Adipocyte (in vitro differentiated cells): ENCODE measurements at regions not wholly inside any gene's neighbourhood (a gene's known extent, or its start where the extent isn't known, plus 50 kb on each side); places are given as distances from the start of the nearest gene placed in this dataset.

Experiments
- DNase-seq: peaks from one replicate; pipeline ENCODE4 v3.0.0-alpha.2; 2015; ENCODE audit warnings: low read depth
- H3K27me3 ChIP-seq: replicated peaks from 2 replicates; pipeline ENCODE4 v1.7.0; 2013; ENCODE audit warnings: mild to moderate bottlenecking, low read length, moderate library complexity; ENCODE audit not compliant: control insufficient read depth, insufficient read depth
- H3K36me3 ChIP-seq: 2 replicates; pipeline ENCODE4 v1.7.0; 2013; ENCODE audit warnings: low read length, mild to moderate bottlenecking, moderate library complexity; ENCODE audit not compliant: control insufficient read depth, insufficient read depth, severe bottlenecking
- H3K4me1 ChIP-seq: 2 replicates; pipeline ENCODE4 v1.7.0; 2013; ENCODE audit warnings: mild to moderate bottlenecking, low read length, moderate library complexity; ENCODE audit not compliant: control insufficient read depth, insufficient read depth
- H3K4me3 ChIP-seq: 2 replicates; pipeline ENCODE4 v1.7.0; 2013; ENCODE audit warnings: mild to moderate bottlenecking, low read length, moderate library complexity
- H3K9ac ChIP-seq: 2 replicates; pipeline ENCODE4 v1.7.0; 2013; ENCODE audit warnings: mild to moderate bottlenecking, low read length, moderate library complexity
- H3K9me3 ChIP-seq: 2 replicates; pipeline ENCODE4 v1.7.0; 2013; ENCODE audit warnings: mild to moderate bottlenecking, low read length, moderate library complexity; ENCODE audit not compliant: control insufficient read depth

DNA sequence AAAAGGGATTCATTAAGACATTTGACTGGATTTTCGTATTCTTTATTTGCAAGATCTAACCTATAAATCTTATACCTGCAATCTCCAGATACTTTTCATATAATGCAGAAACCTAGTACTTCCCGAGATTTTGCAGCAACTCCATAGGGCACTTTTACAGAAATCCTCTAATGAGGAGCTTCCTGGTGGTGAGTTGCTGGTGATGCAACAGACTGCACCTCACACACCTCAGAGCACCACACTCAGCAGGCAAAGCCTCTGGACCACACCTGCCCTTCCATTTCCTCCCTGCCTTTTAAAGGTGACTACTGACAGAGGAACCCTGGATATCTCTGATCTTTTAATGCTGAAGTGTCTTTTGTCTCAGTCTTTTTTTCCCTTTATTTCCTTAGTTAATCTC is 289.4 kb downstream of the TRAM1L1 start:
- Histone ChIP-seq H3K4me3 (no peak overlapping the region), H3K27me3 (no peaks in the 10 kb centered on the region), H3K9me3 (no peaks in the 10 kb centered on the region), H3K4me1 (no peaks in the 10 kb centered on the region), H3K9ac (no peak overlapping the region), H3K36me3 (no peaks in the 10 kb centered on the region)
- no peak for DNase-seq

GRCh38 chr4:116788723-116789122 is 296.7 kb downstream of the TRAM1L1 start:
- Histone ChIP-seq H3K4me1 (no peaks in the 10 kb centered on the region), H3K27me3 (no peaks in the 10 kb centered on the region), H3K9me3 (no peaks in the 10 kb centered on the region)

GRCh38 chr4:116755051-116755450 is 330.3 kb downstream of the TRAM1L1 start:
- no peaks in the 10 kb centered on the region for H3K4me1 ChIP-seq

More at GRCh38 chr4:116788723-116789122, 296.7 kb downstream of the TRAM1L1 start:
- no peak for DNase-seq
- no peak overlapping the region for H3K4me3 ChIP-seq
- H3K9ac ChIP-seq: no peak overlapping the region
- no peaks in the 10 kb centered on the region for H3K36me3 ChIP-seq

DNA sequence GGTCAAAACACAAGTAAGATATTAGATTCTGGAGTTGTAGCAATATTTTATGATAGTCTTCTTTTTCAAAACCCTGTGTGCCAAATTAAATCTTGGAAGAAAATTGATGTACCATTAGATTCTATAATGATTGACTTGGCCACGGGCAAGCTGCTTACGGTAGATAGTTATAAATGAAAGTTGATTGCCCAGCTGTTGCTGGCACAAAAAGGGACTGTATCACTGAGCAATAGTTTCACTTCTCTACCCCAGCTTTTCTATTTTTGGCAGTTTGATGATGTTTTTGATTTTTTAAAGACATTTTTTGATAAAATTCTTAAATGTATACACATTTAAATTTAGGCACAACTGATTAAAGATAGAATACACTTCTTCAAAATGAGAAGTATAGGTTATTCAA is 333.3 kb downstream of the TRAM1L1 start:
- H3K27me3 ChIP-seq: no peaks in the 10 kb centered on the region
- DNase-seq: no peak
- no peaks in the 10 kb centered on the region for H3K36me3 ChIP-seq
- H3K4me1 ChIP-seq: no peaks in the 10 kb centered on the region
- no peak overlapping the region for H3K4me3 ChIP-seq
- H3K9ac ChIP-seq: no peak overlapping the region
- no peaks in the 10 kb centered on the region for H3K9me3 ChIP-seq

More at GRCh38 chr4:116755051-116755450, 330.3 kb downstream of the TRAM1L1 start:
- no peaks in the 10 kb centered on the region for H3K27me3 ChIP-seq
- no peak overlapping the region for H3K9ac ChIP-seq
- DNase-seq: no peak
- H3K9me3 ChIP-seq: no peaks in the 10 kb centered on the region
- no peaks in the 10 kb centered on the region for H3K36me3 ChIP-seq
- H3K4me3 ChIP-seq: no peak overlapping the region

GRCh38 chr4:116736756-116737155 is 348.6 kb downstream of the TRAM1L1 start:
- no peak for DNase-seq
- no peaks in the 10 kb centered on the region for H3K9me3 ChIP-seq
- H3K4me1 ChIP-seq: no peaks in the 10 kb centered on the region
- H3K27me3 ChIP-seq: no peaks in the 10 kb centered on the region
- H3K4me3 ChIP-seq: no peak overlapping the region
- no peak overlapping the region for H3K9ac ChIP-seq
- H3K36me3 ChIP-seq: no peaks in the 10 kb centered on the region

DNA sequence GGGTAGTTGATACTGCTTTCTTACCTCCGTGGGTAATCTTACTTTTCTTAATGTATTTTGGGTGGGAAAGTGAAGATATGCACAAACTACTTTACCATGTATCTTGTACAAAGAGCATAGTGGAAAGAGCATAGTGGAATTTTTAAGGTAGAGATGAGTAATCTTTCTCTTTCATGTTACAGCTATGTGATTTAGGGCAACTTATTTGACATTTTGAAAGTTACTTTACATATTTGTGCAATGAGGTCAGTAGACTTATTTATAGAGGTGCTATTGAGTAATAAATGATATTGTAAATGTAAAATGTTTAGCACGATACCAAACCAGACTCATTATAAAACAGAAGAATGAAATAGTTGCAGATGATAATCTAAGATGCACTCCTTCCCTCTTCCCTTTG is 351.2 kb downstream of the TRAM1L1 start:
- H3K27me3 ChIP-seq: no peaks in the 10 kb centered on the region
- no peak overlapping the region for H3K4me3 ChIP-seq
- no peaks in the 10 kb centered on the region for H3K4me1 ChIP-seq
- no peak for DNase-seq
- H3K9me3 ChIP-seq: no peaks in the 10 kb centered on the region
- H3K9ac ChIP-seq: no peak overlapping the region
- H3K36me3 ChIP-seq: no peaks in the 10 kb centered on the region

- H3K4me1 ChIP-seq: no peaks in the 10 kb centered on the region
- H3K9me3 ChIP-seq: no peaks in the 10 kb centered on the region
- no peak overlapping the region for H3K4me3 ChIP-seq
- H3K36me3 ChIP-seq: no peaks in the 10 kb centered on the region
- DNase-seq: no peak
- no peaks in the 10 kb centered on the region for H3K27me3 ChIP-seq
- no peak overlapping the region for H3K9ac ChIP-seq
Observed at GRCh38 chr4:116733370-116733769, 352.0 kb downstream of the TRAM1L1 start.

DNA sequence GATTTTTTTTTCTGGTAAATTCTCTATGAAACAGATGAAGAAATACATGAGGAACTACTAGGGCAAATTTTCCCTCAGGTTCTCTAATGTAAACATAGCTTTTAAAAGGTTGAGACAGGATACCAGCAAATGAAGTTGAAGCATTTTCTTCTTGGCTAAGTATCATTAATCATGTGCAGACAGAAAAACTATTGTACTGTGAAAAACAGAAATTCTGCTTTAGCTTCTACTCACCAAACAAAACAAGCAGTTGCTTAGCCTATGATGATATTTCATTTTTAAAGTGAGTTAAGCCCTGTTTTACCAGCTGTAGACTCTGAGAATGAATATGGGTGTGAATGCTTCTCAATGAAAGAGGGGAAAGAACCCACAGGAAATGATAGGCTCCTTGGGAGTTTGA is 358.9 kb downstream of the TRAM1L1 start:
- Histone ChIP-seq H3K4me3 (no peak overlapping the region), H3K4me1 (no peaks in the 10 kb centered on the region), H3K36me3 (no peaks in the 10 kb centered on the region), H3K9me3 (no peaks in the 10 kb centered on the region), H3K9ac (no peak overlapping the region), H3K27me3 (no peaks in the 10 kb centered on the region)
- no peak for DNase-seq

DNA sequence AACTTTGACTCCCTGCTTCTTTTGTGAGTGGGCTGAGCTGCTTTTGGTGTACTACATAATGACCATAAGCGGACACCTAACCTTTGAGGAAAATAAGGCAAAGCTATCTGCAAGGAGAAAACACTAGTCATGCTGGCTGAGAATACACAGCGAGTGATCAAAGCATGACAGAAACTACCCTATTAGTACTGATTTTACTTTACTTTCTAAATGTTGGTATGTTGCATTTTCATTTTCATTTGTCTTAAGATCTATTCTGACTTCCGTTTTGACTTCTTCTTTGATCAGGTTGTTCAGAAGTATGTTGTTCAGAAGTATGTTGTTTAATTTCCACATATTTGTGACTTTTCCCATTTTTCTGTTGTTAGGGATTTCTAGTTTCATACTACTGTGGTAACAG is 361.1 kb downstream of the TRAM1L1 start:
- Histone ChIP-seq H3K9ac (no peak overlapping the region), H3K4me1 (no peaks in the 10 kb centered on the region), H3K4me3 (no peak overlapping the region), H3K27me3 (no peaks in the 10 kb centered on the region), H3K36me3 (no peaks in the 10 kb centered on the region), H3K9me3 (no peaks in the 10 kb centered on the region)
- no peak for DNase-seq

DNA sequence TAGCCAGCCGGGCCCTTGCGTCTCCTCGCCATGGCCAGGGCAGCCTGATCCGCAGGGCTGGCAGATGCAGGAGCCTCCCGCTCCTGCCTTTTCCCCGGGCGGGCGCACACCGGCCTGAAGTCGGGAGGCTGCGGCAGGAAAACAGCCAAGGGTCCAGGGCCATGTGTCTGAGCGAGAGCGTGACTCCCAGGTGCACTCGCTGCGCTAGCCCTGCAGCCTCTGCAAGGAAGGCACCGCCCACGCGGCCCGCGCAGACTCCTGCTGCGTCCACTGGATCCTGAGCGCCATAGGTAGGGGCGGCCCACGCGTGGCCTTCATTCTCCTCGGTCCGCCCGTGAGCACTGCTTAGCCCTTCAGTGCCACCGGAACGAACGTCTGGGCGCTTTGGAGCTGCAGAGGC is 379.9 kb downstream of the TRAM1L1 start:
- Histone ChIP-seq H3K4me1 (no peaks in the 10 kb centered on the region), H3K9me3 (peaks cover 4% of the 10 kb centered on the region), H3K4me3 (no peak overlapping the region), H3K27me3 (no peaks in the 10 kb centered on the region), H3K9ac (no peak overlapping the region), H3K36me3 (no peaks in the 10 kb centered on the region)
- no peak for DNase-seq

GRCh38 chr4:116702949-116703348 is 382.4 kb downstream of the TRAM1L1 start:
- no peak overlapping the region for H3K9ac ChIP-seq
- H3K36me3 ChIP-seq: no peaks in the 10 kb centered on the region
- DNase-seq: no peak
- no peaks in the 10 kb centered on the region for H3K4me1 ChIP-seq
- peaks cover 5% of the 10 kb centered on the region for H3K9me3 ChIP-seq
- no peaks in the 10 kb centered on the region for H3K27me3 ChIP-seq
- H3K4me3 ChIP-seq: no peak overlapping the region

- Histone ChIP-seq H3K36me3 (no peaks in the 10 kb centered on the region), H3K27me3 (no peaks in the 10 kb centered on the region), H3K9me3 (no peaks in the 10 kb centered on the region), H3K9ac (no peak overlapping the region), H3K4me1 (no peaks in the 10 kb centered on the region), H3K4me3 (no peak overlapping the region)
- no peak for DNase-seq
Observed at GRCh38 chr4:116688536-116688935, 396.8 kb downstream of the TRAM1L1 start.
